ENCODE measurements at regions not wholly inside any gene's neighbourhood (a gene's known extent, or its start where the extent isn't known, plus 50 kb on each side); places are given as distances from the start of the nearest gene placed in this dataset.

GRCh38 chrX:18017411-18017810 is 156.3 kb upstream of the RAI2 start:
- H3K27ac ChIP-seq, result no peak overlapping the region
- intact Hi-C loops (cut with DNase I), result no loop called here
- H3K36me3 ChIP-seq (replicated peaks in 1 of 2), result no peaks in the 10 kb centered on the region
- peaks cover 8% of the 10 kb centered on the region for H3K27me3 ChIP-seq
- no peak overlapping the region for H3K4me3 ChIP-seq
- H3K9me3 ChIP-seq (replicated peaks in 1 of 3), result no peaks in the 10 kb centered on the region
- 60 to 68% (median 64%) methylated on average over 4 of the region's 4 CpGs for WGBS, 4 donors
- no peak for TF ChIP-seq CTCF (IDR thresholded peaks at IDR 0.05)
- TF ChIP-seq POLR2A (IDR thresholded peaks at IDR 0.05), result no peak
- H3K4me1 ChIP-seq (replicated peaks in 1 of 2), result no peaks in the 10 kb centered on the region
- no peak for DNase-seq

- Histone ChIP-seq H3K9me3 (replicated peaks in 1 of 3) (no peaks in the 10 kb centered on the region), H3K4me1 (replicated peaks in 1 of 2) (no peaks in the 10 kb centered on the region), H3K27ac (no peak overlapping the region), H3K4me3 (no peak overlapping the region), H3K36me3 (replicated peaks in 1 of 2) (no peaks in the 10 kb centered on the region), H3K27me3 (peaks cover 13% of the 10 kb centered on the region)
- intact Hi-C loops (cut with DNase I), result no loop called here
- no peak for DNase-seq
- 69 to 82% (median 75%) methylated on average over 4 of the region's 4 CpGs for WGBS, 4 donors
- TF ChIP-seq POLR2A (IDR thresholded peaks at IDR 0.05) (no peak), CTCF (IDR thresholded peaks at IDR 0.05) (no peak)
These were observed 155.8 kb upstream of the RAI2 start for GRCh38 chrX:18016941-18017340.

GRCh38 chrX:18010253-18010652 is 149.2 kb upstream of the RAI2 start:
- Histone ChIP-seq H3K4me3 (no peak overlapping the region), H3K9me3 (replicated peaks in 1 of 3) (no peaks in the 10 kb centered on the region), H3K36me3 (replicated peaks in 1 of 2) (no peaks in the 10 kb centered on the region), H3K27ac (no peak overlapping the region), H3K27me3 (peaks cover 17% of the 10 kb centered on the region), H3K4me1 (replicated peaks in 1 of 2) (no peaks in the 10 kb centered on the region)
- intact Hi-C loops (cut with DNase I), result no loop called here
- no peak for DNase-seq
- no peak for TF ChIP-seq CTCF (IDR thresholded peaks at IDR 0.05)
- 88 to 100% (median 94%) methylated on average over 4 of the region's 4 CpGs for WGBS, 4 donors

GRCh38 chrX:18003876-18004275 is 142.8 kb upstream of the RAI2 start:
- Histone ChIP-seq H3K36me3 (replicated peaks in 1 of 2) (no peaks in the 10 kb centered on the region), H3K4me1 (replicated peaks in 1 of 2) (no peaks in the 10 kb centered on the region), H3K4me3 (no peak overlapping the region), H3K27ac (no peak overlapping the region), H3K27me3 (peaks cover 29% of the 10 kb centered on the region), H3K9me3 (replicated peaks in 1 of 3) (no peaks in the 10 kb centered on the region)
- TF ChIP-seq POLR2A (IDR thresholded peaks at IDR 0.05) (no peak), CTCF (IDR thresholded peaks at IDR 0.05) (no peak)
- WGBS, 4 donors, result 64 to 75% (median 72%) methylated on average over 5 of the region's 5 CpGs
- intact Hi-C loops (cut with DNase I), result no loop called here
- DNase-seq, result no peak

All from adrenal gland (tissue), 9 donors.